Mesodermal cell (in vitro differentiated cells): ENCODE measurements at regions not wholly inside any gene's neighbourhood (a gene's known extent, or its start where the extent isn't known, plus 50 kb on each side); places are given as distances from the start of the nearest gene placed in this dataset.
"Not testable (repeated sequence)": the region's sequence is repeated elsewhere in the genome, so short reads cannot be mapped to it uniquely, and the experiment has no call there.

ENCODE experiments used
- H3K27ac ChIP-seq: 2 replicates; pipeline ENCODE4 v1.7.0; 2013; ENCODE audit warnings: mild to moderate bottlenecking, low read depth, low read length, moderate library complexity; ENCODE audit not compliant: severe bottlenecking
- H3K36me3 ChIP-seq: 2 replicates; pipeline ENCODE4 v1.7.1; 2013; ENCODE audit warnings: mild to moderate bottlenecking, low read length, moderate library complexity; ENCODE audit not compliant: control insufficient read depth, insufficient read depth
- H3K4me1 ChIP-seq: one replicate; pipeline ENCODE4 v1.7.1; 2013; ENCODE audit warnings: mild to moderate bottlenecking, low read length; ENCODE audit not compliant: insufficient read depth, control insufficient read depth, poor library complexity, severe bottlenecking
- H3K4me3 ChIP-seq: 2 replicates; pipeline ENCODE4 v1.7.0; 2013; ENCODE audit warnings: low read length, control low read depth, mild to moderate bottlenecking; ENCODE audit not compliant: insufficient read depth, poor library complexity, severe bottlenecking; ENCODE audit errors: extremely low read depth
- H3K9me3 ChIP-seq: 2 replicates; pipeline ENCODE4 v1.7.1; 2013; ENCODE audit warnings: mild to moderate bottlenecking, low read length, moderate library complexity; ENCODE audit not compliant: control insufficient read depth
- WGBS, 2 experiments: methylation state at CpG; one replicate each; pipeline ENCODE4 v1.1.5; 2013; ENCODE audit warnings: missing lambda C conversion rate in 2 of 2; ENCODE audit not compliant: insufficient coverage in 2 of 2; 5-methylcytosine and 5-hydroxymethylcytosine counted together

DNA sequence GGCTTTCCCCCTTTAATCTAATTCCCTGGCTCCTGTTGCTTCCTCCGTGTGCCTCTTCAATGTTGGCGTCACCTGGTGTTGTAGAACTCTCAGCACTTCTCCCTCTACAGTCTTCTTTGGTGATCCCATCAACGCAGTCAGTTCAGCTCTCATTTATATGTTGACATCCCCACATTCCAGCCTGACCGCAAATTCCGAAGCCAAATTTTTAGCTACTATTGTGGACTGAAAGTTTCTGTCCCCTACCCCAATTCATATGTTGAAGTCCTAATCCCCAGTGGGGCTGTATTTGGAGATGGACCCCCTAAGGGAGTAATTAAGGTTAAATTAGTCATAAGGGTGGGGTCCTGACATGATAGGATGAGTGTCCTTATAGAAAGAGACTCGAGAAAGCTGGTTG is 210.6 kb upstream of the ADAMTSL1 start:
- WGBS, 2 experiments = 60 to 74% methylated on average over 4 to 5 of the region's 6 CpGs
- H3K9me3 ChIP-seq = no peaks in the 10 kb centered on the region

DNA sequence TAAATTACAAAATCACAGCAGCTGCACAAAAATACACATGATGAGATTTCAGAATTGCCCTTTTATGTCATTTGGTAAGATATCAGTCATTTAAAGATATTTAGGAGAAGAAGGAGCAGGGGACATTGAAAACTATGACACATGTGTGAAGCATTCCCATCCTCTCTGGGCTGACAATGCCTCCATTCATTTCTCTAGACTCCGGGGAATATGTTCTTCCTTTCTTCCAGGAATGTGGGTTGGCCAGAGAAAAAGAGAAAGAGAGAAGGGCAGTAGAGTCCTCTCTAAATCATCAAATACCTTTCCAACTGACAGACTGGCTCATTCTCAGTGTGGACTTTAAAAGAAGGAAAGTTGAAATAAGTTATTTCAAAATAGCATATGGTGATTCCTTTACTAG is 205.6 kb upstream of the ADAMTSL1 start:
- no CpG with 5 or more reads among the region's 1 CpG for WGBS, 2 experiments
- peak overlapping the region; percentile 91 for H3K27ac ChIP-seq
- H3K4me1 ChIP-seq = peaks cover 6% of the 10 kb centered on the region
- no peaks in the 10 kb centered on the region for H3K36me3 ChIP-seq
- no peak overlapping the region for H3K4me3 ChIP-seq
- peaks cover 4% of the 10 kb centered on the region for H3K9me3 ChIP-seq

More for the DNA sequence above, 210.6 kb upstream of the ADAMTSL1 start:
- H3K4me1 ChIP-seq = peaks cover 9% of the 10 kb centered on the region
- no peak overlapping the region for H3K4me3 ChIP-seq
- H3K36me3 ChIP-seq = no peaks in the 10 kb centered on the region
- no peak overlapping the region for H3K27ac ChIP-seq

DNA sequence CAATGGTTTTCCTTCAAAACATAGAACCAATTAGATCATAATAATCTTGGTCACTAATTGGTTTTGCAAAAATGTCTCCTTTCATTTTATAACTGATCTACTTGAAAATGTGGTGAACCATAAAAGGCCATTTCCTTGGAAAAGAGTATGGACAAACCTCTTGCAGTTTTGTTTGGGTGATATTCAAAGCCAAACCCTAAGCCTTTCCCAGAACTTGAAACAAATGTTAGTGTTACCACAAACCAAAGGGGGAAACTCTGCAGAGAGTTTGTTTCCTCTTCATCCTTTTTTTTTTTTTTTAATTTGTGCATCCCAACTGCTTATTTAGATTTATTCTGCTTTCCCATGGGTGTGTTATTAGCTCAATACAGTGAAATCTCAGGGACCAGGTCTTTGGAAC is 204.4 kb upstream of the ADAMTSL1 start:
- H3K4me3 ChIP-seq = no peak overlapping the region
- H3K36me3 ChIP-seq = no peaks in the 10 kb centered on the region
- H3K9me3 ChIP-seq = peaks cover 10% of the 10 kb centered on the region
- H3K27ac ChIP-seq = no peak overlapping the region
- H3K4me1 ChIP-seq = peaks cover 6% of the 10 kb centered on the region

DNA sequence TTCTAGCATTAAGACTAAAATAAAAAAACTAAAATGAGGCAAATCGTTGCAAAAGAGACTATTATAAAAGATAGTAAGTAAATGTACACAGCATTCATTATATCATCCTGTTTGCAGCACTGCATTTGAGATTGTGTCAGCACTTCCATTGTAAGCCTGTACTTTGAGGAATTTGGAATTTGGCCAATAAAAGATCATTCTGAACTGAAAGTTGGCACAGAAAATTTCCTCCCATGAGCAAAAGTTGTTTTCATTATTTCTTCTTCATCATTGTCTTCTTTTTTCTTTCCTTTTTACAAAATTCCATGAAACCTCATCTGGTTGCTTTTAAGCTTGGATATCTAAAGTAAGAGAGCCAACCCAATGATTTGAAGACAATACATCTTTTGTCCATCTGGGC is 199.3 kb upstream of the ADAMTSL1 start:
- H3K4me1 ChIP-seq = no peaks in the 10 kb centered on the region
- no peak overlapping the region for H3K27ac ChIP-seq
- WGBS, 2 experiments = no CpG with 5 or more reads among the region's 1 CpG

DNA sequence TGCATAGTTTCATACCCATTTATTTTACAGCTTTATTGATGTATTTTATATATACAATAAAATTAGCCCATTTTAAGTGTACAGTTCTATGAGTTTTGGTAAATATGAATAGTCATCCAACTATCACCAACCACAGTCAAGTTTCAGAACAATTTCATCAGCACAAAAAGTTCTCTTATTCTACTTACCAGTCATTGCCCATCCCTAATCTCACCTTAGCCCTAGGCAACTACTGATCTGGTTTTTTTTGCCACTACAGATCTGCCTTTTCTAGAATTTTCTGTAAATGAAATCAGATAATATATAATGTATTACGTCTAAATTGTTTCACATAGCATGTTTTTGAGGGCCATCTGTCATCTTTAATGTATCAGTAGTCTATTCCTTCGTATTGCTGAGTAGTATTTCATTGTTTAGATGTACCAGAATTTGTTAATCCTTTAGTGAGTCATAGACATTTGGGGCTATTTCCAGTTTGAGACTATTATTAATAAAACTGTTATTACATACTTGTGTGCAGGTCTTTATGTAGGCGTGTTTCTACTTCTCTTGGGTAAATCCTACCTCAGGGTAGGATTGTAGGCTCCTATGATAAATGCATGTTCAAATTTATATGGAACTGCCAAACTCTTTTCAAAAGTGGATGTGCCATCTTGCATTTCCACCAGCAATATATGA is 198.5 kb upstream of the ADAMTSL1 start:
- no peaks in the 10 kb centered on the region for H3K36me3 ChIP-seq
- H3K4me3 ChIP-seq = no peak overlapping the region
- WGBS, 2 experiments = 80% methylated on average over 1 of the region's 3 CpGs; no CpG with 5 or more reads in 1 of the 2 experiments
- peaks cover 24% of the 10 kb centered on the region for H3K9me3 ChIP-seq
- H3K27ac ChIP-seq = no peak overlapping the region
- no peaks in the 10 kb centered on the region for H3K4me1 ChIP-seq

More for the DNA sequence above, 199.3 kb upstream of the ADAMTSL1 start:
- Histone ChIP-seq H3K36me3 (no peaks in the 10 kb centered on the region), H3K4me3 (no peak overlapping the region), H3K9me3 (peaks cover 20% of the 10 kb centered on the region)

DNA sequence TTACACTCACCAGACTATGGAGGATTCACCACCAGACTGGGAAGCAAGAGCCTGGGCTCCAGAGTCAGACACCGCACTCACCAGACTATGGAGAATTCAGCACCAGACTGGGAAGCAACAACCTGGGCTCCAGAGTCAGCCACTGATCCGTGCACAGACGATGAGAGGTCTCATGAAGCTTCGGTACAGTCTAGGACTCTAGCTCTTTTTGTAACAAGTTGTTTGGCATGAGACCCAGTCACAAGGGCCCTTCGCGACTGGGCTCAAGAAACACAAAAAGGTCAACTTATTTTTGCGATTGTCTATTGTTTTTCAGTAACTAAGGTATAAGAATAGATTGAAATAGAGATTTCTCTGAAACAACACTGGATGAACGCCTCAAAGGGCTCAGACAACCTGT is 192.7 kb upstream of the ADAMTSL1 start:
- Histone ChIP-seq H3K4me3 (no peak overlapping the region), H3K27ac (no peak overlapping the region), H3K4me1 (no peaks in the 10 kb centered on the region), H3K9me3 (peaks cover 14% of the 10 kb centered on the region), H3K36me3 (no peaks in the 10 kb centered on the region)
- WGBS, 2 experiments = 94 to 99% methylated on average over 7 of the region's 8 CpGs

DNA sequence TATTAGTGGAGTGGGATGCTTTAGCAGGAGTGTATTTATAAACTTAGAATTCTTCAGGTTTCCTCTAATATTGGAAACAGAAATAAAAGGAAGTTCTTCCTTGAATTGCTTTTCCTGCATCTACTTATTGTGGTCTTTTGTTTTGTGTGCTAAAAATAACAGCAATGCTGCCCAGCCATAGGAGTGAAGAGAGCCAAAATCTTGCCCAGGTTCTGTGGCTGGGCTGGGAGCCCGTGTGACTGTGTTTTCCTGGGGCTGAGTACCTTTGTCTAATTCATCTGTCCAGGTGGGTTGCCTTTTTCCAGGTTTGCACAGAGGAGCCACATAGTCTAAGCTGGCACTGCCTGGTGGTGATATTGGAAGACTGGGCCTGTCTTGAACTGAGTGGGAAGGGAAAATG is 179.7 kb upstream of the ADAMTSL1 start:
- H3K27ac ChIP-seq = no peak overlapping the region
- H3K4me1 ChIP-seq = peaks cover 18% of the 10 kb centered on the region
- no peaks in the 10 kb centered on the region for H3K36me3 ChIP-seq
- no peaks in the 10 kb centered on the region for H3K9me3 ChIP-seq
- WGBS, 2 experiments = 80% methylated on average over 1 of the region's 1 CpG; no CpG with 5 or more reads in 1 of the 2 experiments
- no peak overlapping the region for H3K4me3 ChIP-seq

DNA sequence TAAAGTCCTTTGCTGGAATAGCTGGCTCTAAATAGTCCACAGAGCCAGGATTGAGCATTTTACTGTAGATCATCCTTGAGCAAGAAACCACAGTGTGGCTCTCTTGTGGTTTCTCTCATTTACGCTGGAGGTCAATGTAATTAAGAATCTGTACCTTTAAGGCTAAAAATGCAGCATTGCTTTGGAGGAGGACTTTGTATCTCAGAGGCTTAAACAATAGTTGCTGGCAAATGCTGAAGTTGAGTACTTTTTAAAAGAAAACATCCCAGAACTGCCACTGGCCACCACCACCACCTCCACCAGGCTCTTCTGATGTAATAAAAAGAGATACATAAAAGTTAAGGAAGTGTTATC is 177.3 kb upstream of the ADAMTSL1 start:
- Histone ChIP-seq H3K4me3 (no peak overlapping the region), H3K9me3 (no peaks in the 10 kb centered on the region), H3K27ac (no peak overlapping the region), H3K4me1 (peaks cover 21% of the 10 kb centered on the region), H3K36me3 (no peaks in the 10 kb centered on the region)
- 80 to 100% methylated on average over 1 of the region's 1 CpG for WGBS, 2 experiments

DNA sequence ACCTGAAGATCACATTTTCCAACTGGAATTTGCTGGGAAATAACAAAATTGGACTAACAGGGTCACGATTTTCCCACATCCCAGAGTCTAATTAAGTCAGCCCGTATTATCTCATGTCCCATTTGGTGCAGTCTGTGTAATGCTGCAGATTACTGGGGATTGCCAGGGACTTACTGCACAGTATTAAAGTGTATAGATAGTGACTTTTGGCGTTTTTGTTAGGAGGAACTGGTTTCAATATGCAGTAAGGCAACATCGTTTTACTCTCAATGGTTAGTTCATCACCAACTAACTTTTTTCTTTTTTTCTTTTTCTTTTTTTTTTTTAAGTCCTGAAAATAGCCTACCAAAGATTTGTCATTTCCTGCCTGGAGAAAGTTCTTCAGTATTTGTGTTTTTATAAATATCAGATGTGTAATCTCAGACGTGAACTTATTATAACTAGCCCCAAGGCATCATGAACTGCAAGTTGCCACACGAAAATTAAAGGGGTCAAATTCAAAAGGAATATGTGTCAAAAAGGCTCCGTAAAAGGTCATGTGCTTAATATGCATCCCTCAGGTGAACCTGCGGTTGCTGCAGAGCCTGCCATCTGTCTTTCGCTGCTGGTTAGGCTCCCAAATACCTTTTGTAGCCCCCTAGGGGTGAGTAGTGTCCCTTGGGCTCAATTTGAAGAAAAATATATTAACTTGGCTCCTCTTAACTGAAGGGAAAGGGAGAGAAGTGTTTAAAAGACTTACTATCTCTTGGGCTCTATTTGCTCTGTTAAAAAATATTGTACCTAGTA is 176.7 kb upstream of the ADAMTSL1 start:
- H3K4me1 ChIP-seq = peaks cover 21% of the 10 kb centered on the region
- H3K36me3 ChIP-seq = no peaks in the 10 kb centered on the region
- no peaks in the 10 kb centered on the region for H3K9me3 ChIP-seq
- H3K27ac ChIP-seq = no peak overlapping the region
- no peak overlapping the region for H3K4me3 ChIP-seq
- 69 to 72% methylated on average over 3 to 5 of the region's 9 CpGs for WGBS, 2 experiments

DNA sequence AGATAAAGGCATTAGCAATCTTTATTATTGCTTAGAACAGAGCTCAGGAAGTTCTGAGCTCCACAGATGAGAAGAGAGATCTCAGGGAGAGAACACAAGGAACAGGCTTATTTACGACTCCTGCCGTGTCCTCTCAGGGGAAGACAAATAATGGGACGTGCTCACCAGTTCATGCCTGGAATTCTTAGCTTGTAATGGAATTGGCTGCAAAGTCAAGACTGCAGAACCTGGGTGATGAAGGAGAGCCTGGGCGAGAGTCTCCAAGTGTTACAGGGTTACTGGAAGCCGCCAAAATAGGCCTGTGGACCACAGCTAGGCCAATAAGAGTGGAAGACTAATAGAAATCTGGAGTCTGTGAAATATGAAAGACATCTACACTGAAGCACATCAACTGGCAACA is 174.5 kb upstream of the ADAMTSL1 start:
- Histone ChIP-seq H3K4me3 (no peak overlapping the region), H3K36me3 (no peaks in the 10 kb centered on the region), H3K4me1 (peaks cover 17% of the 10 kb centered on the region), H3K9me3 (no peaks in the 10 kb centered on the region), H3K27ac (no peak overlapping the region)
- 72 to 78% methylated on average over 3 to 4 of the region's 5 CpGs for WGBS, 2 experiments

DNA sequence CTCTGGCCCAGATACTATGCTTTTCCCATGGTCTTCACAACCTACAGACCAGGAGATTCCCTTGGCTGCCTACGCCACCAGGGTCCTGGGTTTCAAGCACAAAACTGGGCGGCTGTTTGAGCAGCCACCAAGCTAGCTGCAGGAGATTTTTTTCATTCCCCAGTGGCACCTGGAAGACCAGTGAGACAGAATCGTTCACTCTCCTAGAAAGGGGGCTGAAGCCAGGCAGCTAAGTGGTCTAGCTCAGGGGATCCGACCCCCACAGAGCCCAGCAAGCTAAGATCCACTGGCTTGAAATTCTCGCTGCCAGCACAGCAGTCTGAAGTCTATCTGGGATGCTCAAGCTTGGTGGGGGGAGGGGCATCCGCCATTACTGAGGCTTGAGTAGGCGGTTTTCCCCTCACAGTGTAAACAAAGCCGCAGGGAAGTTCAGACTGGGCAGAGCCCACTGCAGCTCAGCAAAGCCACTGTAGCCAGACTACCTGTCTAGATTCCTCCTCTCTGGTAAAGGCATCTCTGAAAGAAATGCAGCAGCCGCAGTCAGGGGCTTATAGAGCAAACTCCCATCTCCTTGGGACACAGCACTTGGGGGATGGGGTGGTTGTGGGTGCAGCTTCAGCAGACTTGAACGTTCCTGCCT is 168.7 kb upstream of the ADAMTSL1 start:
- peak overlapping the region; percentile 10 for H3K27ac ChIP-seq
- WGBS, 2 experiments = 61 to 72% methylated on average over 8 to 9 of the region's 10 CpGs
- H3K4me3 ChIP-seq, H3K9me3 ChIP-seq, H3K4me1 ChIP-seq, H3K36me3 ChIP-seq: not testable (repeated sequence)
